ENCODE measurements at regions not wholly inside any gene's neighbourhood (a gene's known extent, or its start where the extent isn't known, plus 50 kb on each side); places are given as distances from the start of the nearest gene placed in this dataset.
"Not testable (repeated sequence)": the region's sequence is repeated elsewhere in the genome, so short reads cannot be mapped to it uniquely, and the experiment has no call there.

- peak; percentile 92 for DNase-seq
Measured at GRCh38 chr2:111320965-111321364, 200.3 kb downstream of the BCL2L11 start.

GRCh38 chr2:111323384-111323783 lies 202.7 kb downstream of the BCL2L11 start:
- not testable (repeated sequence) for DNase-seq

DNA sequence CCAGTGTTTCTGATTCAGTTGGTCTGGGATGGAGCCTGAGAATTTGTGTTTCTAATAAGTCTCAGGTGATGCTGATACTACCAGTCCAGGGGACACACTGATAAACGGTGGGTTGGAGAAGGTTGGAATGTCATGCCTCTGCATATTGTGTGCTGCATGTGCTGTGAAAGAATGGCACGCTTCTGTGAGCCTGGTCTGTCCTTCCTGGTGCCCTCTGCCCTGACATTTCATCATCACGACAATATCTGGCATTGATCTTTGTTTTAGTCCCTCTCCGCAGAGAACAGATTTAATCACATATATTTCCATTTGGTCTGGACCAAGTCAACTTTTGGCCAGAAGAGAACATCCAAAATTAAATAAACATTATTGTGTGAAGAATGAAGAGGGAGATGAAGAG lies 207.0 kb downstream of the BCL2L11 start:
- DNase-seq: not testable (repeated sequence)

DNA sequence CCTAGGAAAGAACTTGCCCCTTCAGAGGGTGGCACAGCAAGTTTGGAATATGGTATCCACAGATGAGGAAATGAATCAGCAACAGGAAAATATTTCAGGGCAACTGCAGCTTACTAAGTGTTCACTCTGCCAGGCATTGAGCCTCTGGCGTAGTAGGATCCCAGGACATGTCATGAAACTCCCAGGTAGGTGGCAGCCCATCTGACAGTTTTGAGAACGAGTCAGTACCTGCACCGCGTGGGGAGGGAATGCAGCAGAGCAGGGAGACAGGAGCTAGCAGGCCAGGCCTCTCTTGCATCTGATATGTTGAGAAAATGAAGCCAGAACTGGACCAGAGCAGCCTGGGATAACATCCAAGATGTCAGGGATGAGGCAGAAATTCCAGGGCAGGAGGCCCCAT lies 208.6 kb downstream of the BCL2L11 start:
- not testable (repeated sequence) for DNase-seq

DNA sequence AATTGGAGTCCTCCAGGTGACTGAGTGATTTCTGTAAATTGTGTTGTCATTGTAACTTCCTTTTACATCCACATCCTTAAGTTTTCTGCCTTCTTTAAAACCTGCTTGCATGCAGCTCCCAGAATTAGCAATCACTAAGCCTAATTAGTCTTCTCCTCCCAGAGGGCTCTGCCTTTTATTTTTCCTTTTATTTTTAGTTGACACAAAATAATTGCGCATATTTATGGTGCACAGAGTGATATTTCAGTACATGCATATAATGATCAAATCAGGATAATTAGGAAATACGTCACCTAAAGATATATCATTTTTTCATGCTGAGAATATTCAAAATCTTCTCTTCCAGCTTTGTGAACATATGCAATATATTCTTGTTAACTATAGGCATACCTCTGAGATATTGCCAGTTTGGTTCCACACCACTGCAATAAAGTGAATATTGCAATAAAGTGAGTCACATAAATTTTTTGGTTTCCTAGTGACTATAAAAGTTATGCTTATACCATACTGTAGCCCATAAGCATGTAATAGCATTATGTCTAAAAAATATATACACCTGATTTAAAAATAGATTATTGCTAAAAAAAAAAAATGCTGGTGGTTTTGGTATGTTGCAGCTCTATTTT lies 210.5 kb downstream of the BCL2L11 start:
- DNase-seq: not testable (repeated sequence)

DNA sequence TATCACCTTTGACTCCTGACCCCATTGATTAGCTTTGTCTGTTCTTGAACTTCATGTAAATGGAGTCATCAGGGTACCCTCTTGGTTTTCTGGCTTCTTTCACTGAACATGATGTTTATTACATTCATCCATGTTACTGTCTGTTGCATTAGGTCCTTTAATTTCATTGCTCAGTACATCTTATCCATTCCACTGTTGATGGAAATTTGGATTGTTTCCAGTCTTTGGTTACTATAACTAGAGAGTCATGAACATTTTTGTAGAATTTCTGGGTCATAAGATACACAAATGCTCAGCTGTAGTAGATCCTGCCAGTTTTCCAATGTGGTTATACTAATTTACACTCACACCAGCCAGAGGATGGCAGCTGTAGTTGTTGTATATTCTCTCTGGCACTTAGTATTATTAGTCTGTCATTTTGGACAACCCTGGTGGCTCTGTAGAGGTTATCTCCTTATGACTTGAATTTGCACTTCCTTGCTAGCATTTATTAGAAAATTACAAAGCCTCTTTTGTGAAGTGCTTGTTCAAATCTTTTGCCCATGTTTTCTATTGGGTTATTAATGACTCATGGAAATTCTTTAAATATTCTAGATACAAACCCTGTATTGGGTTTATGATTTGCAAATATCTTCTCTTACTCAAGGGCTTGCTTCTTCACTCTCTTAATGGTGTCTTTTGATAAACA lies 214.7 kb downstream of the BCL2L11 start:
- not testable (repeated sequence) for DNase-seq

DNA sequence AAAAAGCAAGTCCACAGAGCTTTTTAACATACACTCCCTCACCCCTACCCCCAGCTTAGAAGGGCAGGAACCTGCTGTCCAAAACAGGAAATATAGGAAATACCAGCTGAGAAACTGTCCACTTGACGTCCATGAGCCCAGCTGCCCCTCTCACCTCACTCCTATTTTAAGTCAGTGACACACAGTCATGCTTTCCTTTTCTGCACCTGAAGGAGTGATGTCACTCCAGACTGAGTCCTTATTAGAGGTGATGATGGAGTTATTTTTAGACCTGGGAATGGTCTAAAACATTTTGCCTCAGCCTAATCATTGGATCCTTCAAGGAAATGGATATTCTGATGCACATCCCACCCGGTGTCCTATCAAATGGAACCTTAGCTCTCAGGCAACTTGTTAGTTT lies 217.8 kb downstream of the BCL2L11 start:
- not testable (repeated sequence) for DNase-seq

DNA sequence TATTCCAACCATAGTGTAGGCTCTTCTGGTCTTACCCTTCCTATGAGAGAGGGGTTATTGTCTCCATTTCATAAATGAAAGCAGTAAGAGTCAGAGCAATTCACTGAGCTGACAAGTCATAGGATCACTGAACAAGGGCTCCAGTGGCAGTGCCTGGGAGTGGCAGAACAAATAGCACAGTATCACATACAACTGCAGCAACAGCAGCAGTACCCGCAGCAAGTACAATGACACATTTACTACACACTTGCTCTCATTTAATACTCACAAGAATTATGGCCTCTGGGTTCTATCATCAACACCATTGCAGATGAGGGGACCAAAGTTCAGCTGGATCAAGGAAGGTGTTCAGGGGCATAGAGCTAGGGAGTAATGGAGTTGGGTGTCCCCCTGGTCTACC lies 218.8 kb downstream of the BCL2L11 start:
- DNase-seq: not testable (repeated sequence)

GRCh38 chr2:111344590-111344989 lies 223.9 kb downstream of the BCL2L11 start:
- not testable (repeated sequence) for DNase-seq

- not testable (repeated sequence) for DNase-seq
Measured at GRCh38 chr2:111345439-111345838, 224.7 kb downstream of the BCL2L11 start.

DNA sequence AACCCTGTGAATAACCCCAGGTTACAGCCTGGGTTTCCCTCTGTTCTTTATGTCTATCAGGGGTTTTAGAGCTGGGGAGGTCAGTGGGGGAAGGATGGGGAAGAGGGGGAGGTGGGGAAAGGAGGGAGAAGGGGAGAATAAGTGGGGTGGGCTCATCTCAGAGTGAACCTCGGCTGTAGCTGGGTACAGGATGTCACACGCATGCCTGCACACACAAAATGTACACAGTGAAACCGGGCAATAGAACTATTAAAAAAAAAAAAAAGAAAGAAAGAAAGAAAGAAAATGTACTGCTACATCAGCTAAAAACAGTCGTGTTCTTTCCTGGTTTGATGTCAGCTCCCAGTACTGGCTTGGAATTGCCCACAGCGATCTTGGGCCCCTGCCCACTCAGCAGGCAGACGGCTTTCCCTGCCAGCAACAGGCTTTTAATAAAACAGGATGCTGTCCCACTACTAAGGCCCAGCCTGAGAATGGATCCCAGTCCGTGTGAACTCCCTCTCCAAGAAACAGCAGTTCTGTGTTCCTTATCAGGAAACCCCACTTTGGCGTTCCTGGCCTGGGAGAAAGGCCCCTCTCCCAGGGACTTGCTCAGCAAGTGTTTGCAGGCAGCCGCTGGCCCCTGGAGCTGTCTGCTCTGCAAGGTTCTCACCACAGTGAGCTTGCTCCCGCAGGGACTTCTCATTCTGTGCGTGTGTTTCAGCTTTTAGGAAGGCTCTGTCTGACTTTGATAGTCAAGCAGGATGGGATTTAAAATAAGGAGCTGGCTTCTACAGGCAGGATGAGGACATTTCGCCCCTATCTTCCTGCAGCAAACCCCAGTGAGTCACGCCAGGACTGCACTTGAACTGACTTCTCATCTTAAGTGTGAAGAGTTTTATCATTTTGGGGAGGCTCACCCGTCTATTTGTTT lies 225.6 kb downstream of the BCL2L11 start:
- peak; percentile 36 for DNase-seq

GRCh38 chr2:111347695-111348094 lies 227.0 kb downstream of the BCL2L11 start:
- DNase-seq: not testable (repeated sequence)

- not testable (repeated sequence) for DNase-seq
Measured at GRCh38 chr2:111348316-111348715, 227.6 kb downstream of the BCL2L11 start.

DNA sequence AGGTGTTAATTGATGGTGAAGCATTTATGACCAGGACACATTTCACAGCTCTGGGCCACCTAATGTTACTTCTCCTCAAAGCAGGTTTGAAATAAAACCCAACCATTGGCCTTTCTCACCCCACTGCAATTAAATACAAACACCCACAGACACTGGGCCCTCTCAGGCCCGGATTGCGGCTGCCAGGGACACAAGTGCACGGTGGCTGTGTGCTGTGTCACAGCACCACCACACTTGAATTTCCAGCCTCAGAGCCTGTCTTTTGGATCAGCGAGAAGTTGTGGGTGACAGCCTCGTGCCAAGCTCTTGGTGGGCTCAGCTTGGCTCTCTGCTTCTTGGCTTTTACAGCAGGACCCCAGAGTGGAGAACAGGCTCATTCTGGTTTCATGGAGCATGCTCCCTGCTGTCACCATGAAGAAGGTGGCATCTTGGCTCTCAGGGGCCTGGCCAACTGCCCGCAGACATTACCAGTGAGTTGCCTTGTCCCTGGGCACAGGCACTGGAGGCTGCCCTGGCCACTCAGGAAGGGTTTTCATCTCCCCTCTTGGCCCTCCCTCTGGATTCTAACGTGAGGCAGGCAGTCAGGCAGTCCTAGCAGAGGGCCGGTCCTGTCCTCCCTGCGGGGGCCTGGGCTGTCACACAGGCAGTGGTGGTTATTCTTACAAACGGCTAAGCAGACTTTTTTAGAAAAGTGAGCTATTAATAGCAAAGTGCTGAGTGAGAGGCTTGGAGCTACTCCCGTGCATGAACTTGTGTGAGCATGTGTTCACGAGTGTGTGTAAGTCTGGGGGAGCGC lies 234.5 kb downstream of the BCL2L11 start:
- DNase-seq: not testable (repeated sequence)

GRCh38 chr2:111355823-111356511 lies 235.3 kb downstream of the BCL2L11 start:
- DNase-seq: not testable (repeated sequence)

GRCh38 chr2:111356512-111357031 lies 235.9 kb downstream of the BCL2L11 start:
- DNase-seq: peak; percentile 8

DNA sequence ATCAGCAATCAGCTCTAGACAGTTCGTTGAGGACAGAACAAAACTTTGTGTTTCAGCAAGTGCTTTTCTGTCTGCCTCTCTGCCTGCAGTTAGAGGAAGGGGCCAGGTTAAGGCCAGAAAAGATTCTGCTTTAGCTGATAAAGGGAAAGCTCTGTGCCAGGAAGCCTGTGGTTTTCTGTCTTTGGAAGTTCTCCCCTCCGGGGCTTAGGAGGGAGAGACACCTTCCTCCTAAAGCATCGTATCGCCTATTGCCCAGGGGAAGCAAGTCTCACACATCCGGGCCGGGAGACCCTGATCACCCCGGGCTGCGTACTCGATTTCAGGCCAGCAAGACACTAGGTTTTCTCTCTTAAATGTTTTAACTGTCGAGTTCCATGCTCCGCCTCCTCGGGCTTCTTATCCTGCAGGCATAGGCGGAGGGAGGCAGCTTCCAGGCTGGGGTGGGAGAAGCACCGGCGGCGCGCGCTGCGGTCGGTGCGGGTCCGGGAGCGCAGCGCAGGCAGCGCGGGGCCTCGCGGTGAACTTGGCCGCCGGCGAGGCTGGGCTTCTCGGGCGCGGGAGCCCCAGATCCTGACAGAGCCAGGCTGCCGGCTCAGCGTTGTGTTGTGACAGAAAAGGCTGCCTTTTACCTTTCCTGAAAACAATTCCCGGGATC lies 245.4 kb downstream of the BCL2L11 start:
- DNase-seq: not testable (repeated sequence)

GRCh38 chr2:111366641-111367029 lies 245.9 kb downstream of the BCL2L11 start:
- not testable (repeated sequence) for DNase-seq

DNA sequence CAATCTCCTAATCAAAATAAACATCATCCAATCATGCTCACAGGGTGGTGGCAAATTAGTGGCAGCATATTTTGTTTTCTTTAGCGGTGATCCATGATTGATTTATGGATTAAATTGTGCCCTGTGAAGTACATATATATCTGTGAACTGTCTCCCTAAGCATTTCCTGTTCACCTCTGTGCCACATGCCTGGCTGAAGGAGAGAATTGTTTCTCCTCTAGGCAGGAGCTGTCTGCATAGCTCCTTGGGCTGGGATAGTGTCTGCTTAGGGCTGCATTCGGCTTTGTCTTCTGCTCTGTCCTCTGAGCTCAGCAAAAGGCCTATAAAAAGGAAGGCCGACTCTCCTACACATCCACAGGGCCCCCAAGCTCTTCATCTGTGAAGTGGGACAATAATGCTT lies 246.4 kb downstream of the BCL2L11 start:
- not testable (repeated sequence) for DNase-seq

- peak; percentile 54 for DNase-seq
Measured at GRCh38 chr2:111367871-111368270, 247.2 kb downstream of the BCL2L11 start.

DNA sequence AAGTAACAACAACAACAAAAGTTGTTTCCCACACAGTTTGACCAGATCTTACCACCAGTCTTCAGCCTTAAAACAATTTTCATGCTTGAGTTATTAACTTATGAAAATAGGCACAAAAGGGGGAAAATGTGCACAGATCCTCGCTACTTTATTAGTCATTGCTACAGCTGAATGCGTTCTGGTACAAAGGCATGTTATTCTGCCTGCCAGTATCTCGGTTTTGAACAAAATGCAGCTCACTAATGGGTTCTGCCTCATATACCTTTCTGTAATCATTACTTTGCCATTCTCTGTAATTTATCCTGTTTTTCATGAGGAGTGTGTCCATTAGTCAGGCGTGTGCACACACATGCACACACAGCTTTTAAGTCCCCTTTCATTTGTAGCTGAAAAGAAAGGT lies 247.6 kb downstream of the BCL2L11 start:
- not testable (repeated sequence) for DNase-seq
